WTC11 (cell line): ENCODE measurements at regions not wholly inside any gene's neighbourhood (a gene's known extent, or its start where the extent isn't known, plus 50 kb on each side); places are given as distances from the start of the nearest gene placed in this dataset.

Experiments used
- ATAC-seq: fragments of 200-7000 bp; cut with Tn5 transposase; 2 replicates; pipeline ENCODE4 v1.10.0; 2021; ENCODE audit warnings: mild to moderate bottlenecking, moderate library complexity
- CTCF ChIA-PET: fragments of 300-600 bp; sonication (Branson Sonifier 250); formaldehyde crosslinking; loops from one replicate; lab custom pipeline; 2021; ENCODE audit warnings: antibody characterized with exemption; lab: Charles Lee
- POLR2A ChIA-PET: fragments of 350-600 bp; sonication (Branson Sonifier 250); formaldehyde crosslinking; loops from one replicate; lab custom pipeline; 2021; ENCODE audit warnings: antibody characterized with exemption; lab: Charles Lee
- DNase-seq: peaks from one replicate; pipeline ENCODE4 v3.0.0; 2021; ENCODE audit warnings: low spot score
- H3K27ac Mint-ChIP-seq: 2 replicates; pipeline ENCODE4 v1.8.0; 2021; ENCODE audit warnings: mixed read lengths
- H3K27me3 Mint-ChIP-seq: 2 replicates; pipeline ENCODE4 v1.8.0; 2021; ENCODE audit warnings: low read depth, mild to moderate bottlenecking, moderate library complexity, mixed read lengths
- H3K36me3 Mint-ChIP-seq: 2 replicates; pipeline ENCODE4 v1.8.0; 2021; ENCODE audit warnings: mixed read lengths
- H3K4me1 Mint-ChIP-seq: 2 replicates; pipeline ENCODE4 v1.8.0; 2022; ENCODE audit warnings: mixed read lengths
- H3K4me3 Mint-ChIP-seq: 2 replicates; pipeline ENCODE4 v1.8.0; 2021; ENCODE audit warnings: mild to moderate bottlenecking, moderate library complexity, mixed read lengths
- H3K9me3 Mint-ChIP-seq: 2 replicates; pipeline ENCODE4 v1.8.0; 2021; ENCODE audit warnings: mixed read lengths
- AR ChIP-seq: fragments of 250-450 bp; sonication (Bioruptor Pico); IDR thresholded peaks from 2 replicates; pipeline ENCODE4 v1.9.0; 2021; ENCODE audit warnings: mild to moderate bottlenecking
- ATF1 ChIP-seq: sonication (generic); formaldehyde crosslinking; IDR thresholded peaks from 2 replicates; pipeline ENCODE4 v1.8.1; 2023; ENCODE audit warnings: mild to moderate bottlenecking, moderate library complexity, missing genetic modification reagents
- ATF2 ChIP-seq: sonication (generic); formaldehyde crosslinking; IDR thresholded peaks from 2 replicates; pipeline ENCODE4 v1.8.1; 2022; ENCODE audit warnings: low read depth, missing genetic modification reagents, borderline replicate concordance
- FOXP1 ChIP-seq: sonication (generic); formaldehyde crosslinking; IDR thresholded peaks from 2 replicates; pipeline ENCODE4 v1.8.0; 2022; ENCODE audit warnings: missing genetic modification reagents, mild to moderate bottlenecking, moderate library complexity, borderline replicate concordance
- HMGA2 ChIP-seq: fragments of 250-450 bp; sonication (Bioruptor Pico); IDR thresholded peaks from 2 replicates; pipeline ENCODE4 v1.4.0; 2021; ENCODE audit warnings: mild to moderate bottlenecking, moderate library complexity
- JAZF1 ChIP-seq: fragments of 250-450 bp; sonication (Bioruptor Pico); IDR thresholded peaks from 2 replicates; pipeline ENCODE4 v1.9.0; 2021; ENCODE audit warnings: moderate library complexity, mild to moderate bottlenecking, inconsistent platforms
- KAT7 ChIP-seq: sonication (generic); formaldehyde crosslinking; IDR thresholded peaks from 2 replicates; pipeline ENCODE4 v1.8.1; 2023; ENCODE audit warnings: missing genetic modification reagents, mild to moderate bottlenecking, borderline replicate concordance
- NFE2L1 ChIP-seq: sonication (generic); formaldehyde crosslinking; IDR thresholded peaks from 2 replicates; pipeline ENCODE4 v1.8.1; 2023; ENCODE audit warnings: missing genetic modification reagents
- PRRX2 ChIP-seq: fragments of 250-450 bp; sonication (Bioruptor Pico); IDR thresholded peaks from 2 replicates; pipeline ENCODE4 v1.8.0; 2021; ENCODE audit warnings: mild to moderate bottlenecking
- SP1 ChIP-seq: sonication (generic); formaldehyde crosslinking; conservative IDR thresholded peaks from 2 replicates; pipeline ENCODE4 v1.8.1; 2022; ENCODE audit warnings: missing genetic modification reagents
- TEAD1 ChIP-seq: sonication (generic); formaldehyde crosslinking; IDR thresholded peaks from 2 replicates; pipeline ENCODE4 v1.8.0; 2022; ENCODE audit warnings: mild to moderate bottlenecking, missing genetic modification reagents
- ZNF317 ChIP-seq: sonication (generic); formaldehyde crosslinking; IDR thresholded peaks from 2 replicates; pipeline ENCODE4 v1.8.1; 2023; ENCODE audit warnings: low read depth, mild to moderate bottlenecking, moderate library complexity, missing genetic modification reagents, borderline replicate concordance
- ZNF416 ChIP-seq: fragments of 250-450 bp; sonication (Bioruptor Pico); IDR thresholded peaks from 2 replicates; pipeline ENCODE4 v1.9.0; 2021; ENCODE audit warnings: mild to moderate bottlenecking, inconsistent platforms
- ZNF423 ChIP-seq: fragments of 250-450 bp; sonication (Bioruptor Pico); IDR thresholded peaks from 2 replicates; pipeline ENCODE4 v2.1.2; 2022; ENCODE audit warnings: mild to moderate bottlenecking, moderate library complexity
- TF ChIP-seq, protein P1 (sequence below): sonication (generic); formaldehyde crosslinking; IDR thresholded peaks from 2 replicates; pipeline ENCODE4 v1.8.0; 2022; ENCODE audit warnings: missing genetic modification reagents
- TF ChIP-seq, protein P2 (sequence below): sonication (generic); formaldehyde crosslinking; IDR thresholded peaks from 2 replicates; pipeline ENCODE4 v1.8.0; 2022; ENCODE audit warnings: mild to moderate bottlenecking, missing genetic modification reagents
- TF ChIP-seq, protein P3 (sequence below): fragments of 250-450 bp; sonication (Bioruptor Pico); IDR thresholded peaks from 2 replicates; pipeline ENCODE4 v1.8.0; 2021; ENCODE audit warnings: mild to moderate bottlenecking

- CTCF ChIA-PET: no interaction called here
These were observed 89.0 kb downstream of the CH25H start for GRCh38 chr10:89118091-89118490.

More at GRCh38 chr10:89118091-89118490, 89.0 kb downstream of the CH25H start:
- no peak for TF ChIP-seq ZNF416 (CRISPR knock-in tag)
- no peak for TF ChIP-seq FOXP1 (CRISPR knock-in tag)
- TF ChIP-seq KAT7 (CRISPR knock-in tag): no peak
- TF ChIP-seq, protein P1, sequence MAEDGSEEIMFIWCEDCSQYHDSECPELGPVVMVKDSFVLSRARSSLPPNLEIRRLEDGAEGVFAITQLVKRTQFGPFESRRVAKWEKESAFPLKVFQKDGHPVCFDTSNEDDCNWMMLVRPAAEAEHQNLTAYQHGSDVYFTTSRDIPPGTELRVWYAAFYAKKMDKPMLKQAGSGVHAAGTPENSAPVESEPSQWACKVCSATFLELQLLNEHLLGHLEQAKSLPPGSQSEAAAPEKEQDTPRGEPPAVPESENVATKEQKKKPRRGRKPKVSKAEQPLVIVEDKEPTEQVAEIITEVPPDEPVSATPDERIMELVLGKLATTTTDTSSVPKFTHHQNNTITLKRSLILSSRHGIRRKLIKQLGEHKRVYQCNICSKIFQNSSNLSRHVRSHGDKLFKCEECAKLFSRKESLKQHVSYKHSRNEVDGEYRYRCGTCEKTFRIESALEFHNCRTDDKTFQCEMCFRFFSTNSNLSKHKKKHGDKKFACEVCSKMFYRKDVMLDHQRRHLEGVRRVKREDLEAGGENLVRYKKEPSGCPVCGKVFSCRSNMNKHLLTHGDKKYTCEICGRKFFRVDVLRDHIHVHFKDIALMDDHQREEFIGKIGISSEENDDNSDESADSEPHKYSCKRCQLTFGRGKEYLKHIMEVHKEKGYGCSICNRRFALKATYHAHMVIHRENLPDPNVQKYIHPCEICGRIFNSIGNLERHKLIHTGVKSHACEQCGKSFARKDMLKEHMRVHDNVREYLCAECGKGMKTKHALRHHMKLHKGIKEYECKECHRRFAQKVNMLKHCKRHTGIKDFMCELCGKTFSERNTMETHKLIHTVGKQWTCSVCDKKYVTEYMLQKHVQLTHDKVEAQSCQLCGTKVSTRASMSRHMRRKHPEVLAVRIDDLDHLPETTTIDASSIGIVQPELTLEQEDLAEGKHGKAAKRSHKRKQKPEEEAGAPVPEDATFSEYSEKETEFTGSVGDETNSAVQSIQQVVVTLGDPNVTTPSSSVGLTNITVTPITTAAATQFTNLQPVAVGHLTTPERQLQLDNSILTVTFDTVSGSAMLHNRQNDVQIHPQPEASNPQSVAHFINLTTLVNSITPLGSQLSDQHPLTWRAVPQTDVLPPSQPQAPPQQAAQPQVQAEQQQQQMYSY: no peak
- TF ChIP-seq, protein P2, sequence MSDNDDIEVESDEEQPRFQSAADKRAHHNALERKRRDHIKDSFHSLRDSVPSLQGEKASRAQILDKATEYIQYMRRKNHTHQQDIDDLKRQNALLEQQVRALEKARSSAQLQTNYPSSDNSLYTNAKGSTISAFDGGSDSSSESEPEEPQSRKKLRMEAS (CRISPR knock-in tag): no peak
- no peak for TF ChIP-seq HMGA2 (CRISPR knock-in tag)
- TF ChIP-seq, protein P3, sequence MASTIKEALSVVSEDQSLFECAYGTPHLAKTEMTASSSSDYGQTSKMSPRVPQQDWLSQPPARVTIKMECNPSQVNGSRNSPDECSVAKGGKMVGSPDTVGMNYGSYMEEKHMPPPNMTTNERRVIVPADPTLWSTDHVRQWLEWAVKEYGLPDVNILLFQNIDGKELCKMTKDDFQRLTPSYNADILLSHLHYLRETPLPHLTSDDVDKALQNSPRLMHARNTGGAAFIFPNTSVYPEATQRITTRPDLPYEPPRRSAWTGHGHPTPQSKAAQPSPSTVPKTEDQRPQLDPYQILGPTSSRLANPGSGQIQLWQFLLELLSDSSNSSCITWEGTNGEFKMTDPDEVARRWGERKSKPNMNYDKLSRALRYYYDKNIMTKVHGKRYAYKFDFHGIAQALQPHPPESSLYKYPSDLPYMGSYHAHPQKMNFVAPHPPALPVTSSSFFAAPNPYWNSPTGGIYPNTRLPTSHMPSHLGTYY (CRISPR knock-in tag): no peak
- no peak for TF ChIP-seq JAZF1 (CRISPR knock-in tag)
- TF ChIP-seq AR (CRISPR knock-in tag): no peak
- TF ChIP-seq ZNF317 (CRISPR knock-in tag): no peak
- TF ChIP-seq ZNF423 (CRISPR knock-in tag): no peak
- no peak for TF ChIP-seq PRRX2 (CRISPR knock-in tag)
- no peak for TF ChIP-seq TEAD1 (CRISPR knock-in tag)
- no peak for TF ChIP-seq ATF1 (CRISPR knock-in tag)
- TF ChIP-seq SP1 (CRISPR knock-in tag): no peak
- no peak for TF ChIP-seq NFE2L1 (CRISPR knock-in tag)
- no peak for TF ChIP-seq ATF2 (CRISPR knock-in tag)
- DNase-seq (no peak), ATAC-seq (no peak)
- Mint-ChIP-seq H3K4me3 (no peak overlapping the region), H3K27me3 (no peaks in the 10 kb centered on the region), H3K4me1 (no peaks in the 10 kb centered on the region), H3K27ac (no peak overlapping the region), H3K36me3 (no peaks in the 10 kb centered on the region), H3K9me3 (no peaks in the 10 kb centered on the region)
- POLR2A ChIA-PET: no interaction called here
